ENCODE measurements at regions not wholly inside any gene's neighbourhood (a gene's known extent, or its start where the extent isn't known, plus 50 kb on each side); places are given as distances from the start of the nearest gene placed in this dataset.

GRCh38 chr19:13621413-13621812 lies 115.1 kb upstream of the CACNA1A start:
- Histone ChIP-seq H3K79me2 (ENCODE audit: low read length) (no peaks in the 10 kb centered on the region), H2AFZ (ENCODE audit: low read length) (0 out of 2 replicates have a peak overlapping the region, but pooled peaks have one; percentile 39), H3K27me3 (ENCODE audit: low read length) (0 out of 2 replicates have a peak, but pooled peaks cover 4% of the 10 kb centered on the region), H3K36me3 (ENCODE audit: low read depth, low read length) (no peaks in the 10 kb centered on the region), H3K4me3 (ENCODE audit: low read length) (no peak overlapping the region), H3K9me2 (replicated peaks; ENCODE audit: low read length) (no peaks in the 10 kb centered on the region), H3K4me1 (ENCODE audit: insufficient read depth, low read length) (peaks cover 11% of the 10 kb centered on the region), H4K20me1 (ENCODE audit: low read length) (no peaks in the 10 kb centered on the region), H3K27ac (ENCODE audit: low read length) (peak overlapping the region; percentile 33), H3F3A (ENCODE audit: low read length, unreplicated experiment) (no peaks in the 10 kb centered on the region), H3K9ac (ENCODE audit: low read length) (peak overlapping the region; percentile 20; the same call in 1 of the 2 replicates), H3K9me3 (ENCODE audit: low read length) (no peaks in the 10 kb centered on the region), H3K4me2 (ENCODE audit: low read length) (peak overlapping the region; percentile 44)
- intact Hi-C loops (cut with micrococcal nuclease), result loop anchor here (1.0 kb wide), 2 partner anchors 96 to 100 kb away; no protein-coding TSS in a partner anchor
- peak; percentile 100 for ATAC-seq
- TF ChIP-seq EZH2phosphoT487 (IDR thresholded peaks at IDR 0.05; ENCODE audit: borderline replicate concordance, low read length) (no peak), CTCF (conservative IDR thresholded peaks at IDR 0.05; ENCODE audit: low read depth, low read length) (peak; percentile 85), EZH2 (IDR thresholded peaks at IDR 0.05; ENCODE audit: low read length, unreplicated experiment) (no peak)
- BruUV-seq (replicated peaks), result no TSS peak
- ChIA-PET POLR2A (ENCODE audit: unreplicated experiment) (no interaction called here), CTCF (interaction anchor here (0.5 kb wide), 1 partner anchor 343 kb away, joined by 7 read pairs; no protein-coding TSS in a partner anchor)
- DNase-seq, result peak; percentile 99

- peaks cover 11% of the 10 kb centered on the region for H3K4me1 ChIP-seq (ENCODE audit: insufficient read depth, low read length)
- no peaks in the 10 kb centered on the region for H3K36me3 ChIP-seq (ENCODE audit: low read depth, low read length)
- BruUV-seq (replicated peaks), result no TSS peak
- H4K20me1 ChIP-seq (ENCODE audit: low read length), result no peaks in the 10 kb centered on the region
- no peak overlapping the region for H3K27ac ChIP-seq (ENCODE audit: low read length)
- H3K9me3 ChIP-seq (ENCODE audit: low read length), result no peaks in the 10 kb centered on the region
- H3K27me3 ChIP-seq (ENCODE audit: low read length), result 0 out of 2 replicates have a peak, but pooled peaks cover 4% of the 10 kb centered on the region
- no peak for TF ChIP-seq CTCF (conservative IDR thresholded peaks at IDR 0.05; ENCODE audit: low read depth, low read length)
- TF ChIP-seq EZH2 (IDR thresholded peaks at IDR 0.05; ENCODE audit: low read length, unreplicated experiment), result no peak
- no peak for TF ChIP-seq EZH2phosphoT487 (IDR thresholded peaks at IDR 0.05; ENCODE audit: borderline replicate concordance, low read length)
- intact Hi-C loops (cut with micrococcal nuclease), result no loop called here
- H3K4me2 ChIP-seq (ENCODE audit: low read length), result no peak overlapping the region
- POLR2A ChIA-PET (ENCODE audit: unreplicated experiment), result no interaction called here
- no peaks in the 10 kb centered on the region for H3F3A ChIP-seq (ENCODE audit: low read length, unreplicated experiment)
- H2AFZ ChIP-seq (ENCODE audit: low read length), result no peak overlapping the region
- DNase-seq (no peak), ATAC-seq (no peak)
- CTCF ChIA-PET, result no interaction called here
- no peaks in the 10 kb centered on the region for H3K9me2 ChIP-seq (replicated peaks; ENCODE audit: low read length)
- H3K9ac ChIP-seq (ENCODE audit: low read length), result no peak overlapping the region
- H3K4me3 ChIP-seq (ENCODE audit: low read length), result no peak overlapping the region
- no peaks in the 10 kb centered on the region for H3K79me2 ChIP-seq (ENCODE audit: low read length)
Observed at GRCh38 chr19:13619203-13619632, 112.9 kb upstream of the CACNA1A start.

GRCh38 chr19:13615890-13616289 lies 109.6 kb upstream of the CACNA1A start:
- ChIA-PET CTCF (no interaction called here), POLR2A (ENCODE audit: unreplicated experiment) (no interaction called here)
- no peak overlapping the region for H3K4me2 ChIP-seq (ENCODE audit: low read length)
- no peaks in the 10 kb centered on the region for H3K9me2 ChIP-seq (replicated peaks; ENCODE audit: low read length)
- H3K27ac ChIP-seq (ENCODE audit: low read length), result no peak overlapping the region
- no peaks in the 10 kb centered on the region for H3K79me2 ChIP-seq (ENCODE audit: low read length)
- no peak for DNase-seq
- no peak overlapping the region for H2AFZ ChIP-seq (ENCODE audit: low read length)
- no peak for ATAC-seq
- intact Hi-C loops (cut with micrococcal nuclease), result no loop called here
- H3K9ac ChIP-seq (ENCODE audit: low read length), result no peak overlapping the region
- TF ChIP-seq EZH2 (IDR thresholded peaks at IDR 0.05; ENCODE audit: low read length, unreplicated experiment) (no peak), CTCF (conservative IDR thresholded peaks at IDR 0.05; ENCODE audit: low read depth, low read length) (no peak), EZH2phosphoT487 (IDR thresholded peaks at IDR 0.05; ENCODE audit: borderline replicate concordance, low read length) (no peak)
- H3K4me3 ChIP-seq (ENCODE audit: low read length), result no peak overlapping the region
- H3K36me3 ChIP-seq (ENCODE audit: low read depth, low read length), result no peaks in the 10 kb centered on the region
- H4K20me1 ChIP-seq (ENCODE audit: low read length), result no peaks in the 10 kb centered on the region
- BruUV-seq (replicated peaks), result no TSS peak
- H3K27me3 ChIP-seq (ENCODE audit: low read length), result 0 out of 2 replicates have a peak, but pooled peaks cover 4% of the 10 kb centered on the region
- no peaks in the 10 kb centered on the region for H3K9me3 ChIP-seq (ENCODE audit: low read length)
- no peaks in the 10 kb centered on the region for H3K4me1 ChIP-seq (ENCODE audit: insufficient read depth, low read length)
- no peaks in the 10 kb centered on the region for H3F3A ChIP-seq (ENCODE audit: low read length, unreplicated experiment)

All from PC-3 (cell line).